Activated T-cell treated with anti-CD3 and anti-CD28 coated beads, Interleukin-2, amount 50 U/mL, for 1 hour (primary cell): ENCODE measurements at regions not wholly inside any gene's neighbourhood (a gene's known extent, or its start where the extent isn't known, plus 50 kb on each side); places are given as distances from the start of the nearest gene placed in this dataset.

Source experiments
- DNase-seq: peaks from one replicate; pipeline ENCODE4 v3.0.0-alpha.2; 2020

- DNase-seq: no peak
Observed at GRCh38 chr7:155217634-155218033, 80.0 kb upstream of the INSIG1 start.

DNA sequence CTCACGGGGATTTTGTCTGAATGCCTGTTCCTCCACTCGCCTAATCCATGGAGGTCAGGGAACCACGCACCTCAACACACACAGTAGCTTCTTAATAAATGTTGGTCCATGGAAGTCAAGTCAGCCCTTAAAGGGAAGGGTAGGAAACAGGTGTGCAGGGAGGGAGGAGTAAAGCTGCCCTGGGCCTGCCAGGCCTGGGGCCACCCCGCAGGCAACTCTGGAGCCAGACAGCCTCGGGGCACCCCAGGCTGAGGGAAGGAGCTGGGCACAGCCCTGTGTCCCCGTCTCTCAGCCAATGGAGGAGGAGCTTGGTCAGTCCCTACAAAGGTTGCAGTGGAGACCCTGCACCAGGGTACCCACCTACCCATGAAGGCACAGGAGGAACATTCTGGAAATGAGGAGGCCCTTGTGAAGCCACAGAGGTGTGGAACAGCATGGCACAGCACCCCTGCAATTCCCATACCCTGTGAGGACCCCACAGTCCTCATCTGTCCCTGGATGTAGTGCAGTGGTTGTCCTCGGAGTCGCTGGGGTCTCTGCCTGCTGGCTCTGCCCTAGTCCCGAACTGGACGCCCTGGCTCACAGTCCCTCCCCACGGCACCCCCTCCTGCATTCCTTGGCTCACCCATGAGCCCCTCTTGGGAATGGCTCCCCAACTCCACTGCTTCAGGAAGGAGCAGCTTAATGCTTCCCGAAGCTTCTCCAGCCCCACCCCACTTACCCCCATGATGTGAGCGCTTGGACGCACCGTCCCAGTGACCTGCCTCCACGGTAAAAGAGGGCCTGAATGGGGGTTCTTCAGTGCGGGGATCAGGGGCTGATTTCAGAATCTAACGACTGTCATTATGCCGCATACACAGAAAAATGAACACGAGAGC is 79.2 kb upstream of the INSIG1 start:
- no peak for DNase-seq

DNA sequence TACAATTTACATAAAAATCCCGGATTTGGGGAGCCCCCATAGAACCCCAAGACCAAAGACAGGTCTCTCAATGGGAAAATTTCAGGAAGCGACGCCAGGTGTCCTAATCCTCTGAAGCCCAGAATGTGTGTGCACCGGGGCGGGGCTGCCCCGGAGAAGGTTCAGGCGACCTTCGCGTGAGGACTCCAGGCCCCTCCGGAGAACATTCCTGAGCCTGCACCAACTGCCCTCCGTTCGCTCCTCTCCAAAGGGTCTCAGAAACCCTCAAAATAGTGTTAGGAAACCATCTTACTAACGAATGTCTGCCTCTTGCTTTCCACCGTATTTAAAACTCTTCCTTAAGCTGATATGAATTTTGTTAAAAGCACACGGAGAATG is 78.5 kb upstream of the INSIG1 start:
- no peak for DNase-seq

DNA sequence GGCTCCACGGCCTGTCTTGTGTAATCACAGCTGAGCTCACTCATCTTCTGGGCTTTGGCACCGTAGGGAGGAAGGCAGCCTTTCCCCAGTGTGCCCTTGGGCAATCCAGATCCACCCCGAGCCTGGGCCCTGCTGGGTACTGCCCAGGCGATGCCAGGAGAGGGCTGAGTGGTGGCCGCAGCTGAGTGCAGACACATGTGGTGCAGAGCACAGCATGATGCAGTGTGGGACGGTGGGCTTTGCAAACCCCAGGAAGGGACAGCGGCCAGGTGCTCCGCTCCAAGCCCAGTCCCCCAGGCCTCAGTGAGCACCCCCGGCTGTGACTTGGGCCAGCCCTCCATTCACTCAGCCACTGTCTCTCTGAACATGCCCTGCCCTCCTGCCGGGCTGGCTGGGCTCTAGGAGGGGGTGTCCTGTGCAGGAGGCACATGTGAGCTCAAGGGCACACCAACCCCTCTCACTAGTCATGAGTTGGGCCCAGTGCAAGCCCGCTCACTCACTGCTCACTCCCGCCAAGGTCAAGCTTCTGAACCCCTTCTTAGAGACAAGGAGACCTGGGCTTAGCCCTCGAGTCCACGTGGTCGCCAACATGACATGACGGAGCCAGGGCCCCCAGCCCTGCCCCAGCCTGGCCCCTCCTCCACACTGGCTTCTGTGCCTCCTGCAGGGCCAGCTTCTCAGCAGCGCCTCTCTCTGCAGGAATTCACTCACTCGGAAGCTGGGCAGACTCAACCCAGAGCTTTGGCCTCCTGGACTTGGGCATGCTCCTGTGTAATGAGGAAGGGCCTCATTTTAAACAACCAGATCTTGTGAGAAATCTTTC is 77.5 kb upstream of the INSIG1 start:
- no peak for DNase-seq

- no peak for DNase-seq
Observed at GRCh38 chr7:155220903-155221302, 76.8 kb upstream of the INSIG1 start.

- DNase-seq: no peak
Observed at GRCh38 chr7:155221547-155221946, 76.1 kb upstream of the INSIG1 start.

GRCh38 chr7:155222061-155222460 is 75.6 kb upstream of the INSIG1 start:
- DNase-seq: no peak

- DNase-seq: no peak
Observed at GRCh38 chr7:155222573-155222972, 75.1 kb upstream of the INSIG1 start.

DNA sequence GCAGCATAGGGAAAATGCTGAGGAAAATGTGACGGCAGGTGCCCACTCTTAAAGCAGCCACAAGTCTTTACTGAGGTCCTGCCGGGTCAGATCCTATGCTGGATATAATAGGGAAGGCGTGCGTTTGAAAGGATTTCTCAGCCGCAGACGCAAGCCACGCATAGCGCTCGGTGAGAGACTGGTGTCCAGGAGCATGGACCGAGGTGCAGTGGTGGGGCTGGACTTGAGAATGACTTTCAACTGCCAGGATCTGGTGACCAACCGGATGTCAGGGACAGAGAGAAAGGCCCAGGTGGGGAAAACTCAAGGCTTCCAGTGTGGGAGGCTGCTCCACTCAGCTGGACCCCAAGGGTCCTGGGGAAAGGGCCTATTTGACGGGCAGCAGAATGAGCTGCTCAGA is 74.7 kb upstream of the INSIG1 start:
- no peak for DNase-seq

GRCh38 chr7:155223503-155223902 is 74.2 kb upstream of the INSIG1 start:
- no peak for DNase-seq

GRCh38 chr7:155224116-155224811 is 73.4 kb upstream of the INSIG1 start:
- DNase-seq: no peak

GRCh38 chr7:155225095-155225494 is 72.6 kb upstream of the INSIG1 start:
- DNase-seq: no peak

DNA sequence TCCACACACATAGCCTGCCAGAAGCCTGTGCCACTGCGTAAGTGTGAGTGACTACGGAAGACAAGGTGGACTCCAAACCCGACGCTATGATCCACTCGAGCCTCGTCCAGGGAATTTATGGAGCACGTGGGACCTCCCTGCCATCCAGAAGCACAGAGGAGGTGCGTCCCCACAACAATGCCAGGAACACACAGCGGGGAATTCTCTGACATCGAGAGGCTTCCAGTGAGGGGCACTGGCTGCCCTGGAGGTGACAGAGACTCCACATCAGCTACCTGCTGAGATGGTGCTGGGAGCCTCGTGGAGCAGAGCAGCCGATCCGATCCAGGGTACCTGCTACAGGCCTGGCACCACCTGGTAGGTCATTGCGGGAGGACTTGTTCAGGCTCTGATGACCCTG is 72.2 kb upstream of the INSIG1 start:
- DNase-seq: no peak

- no peak for DNase-seq
Observed at GRCh38 chr7:155226261-155227003, 71.2 kb upstream of the INSIG1 start.

- no peak for DNase-seq
Observed at GRCh38 chr7:155227004-155227787, 70.5 kb upstream of the INSIG1 start.

DNA sequence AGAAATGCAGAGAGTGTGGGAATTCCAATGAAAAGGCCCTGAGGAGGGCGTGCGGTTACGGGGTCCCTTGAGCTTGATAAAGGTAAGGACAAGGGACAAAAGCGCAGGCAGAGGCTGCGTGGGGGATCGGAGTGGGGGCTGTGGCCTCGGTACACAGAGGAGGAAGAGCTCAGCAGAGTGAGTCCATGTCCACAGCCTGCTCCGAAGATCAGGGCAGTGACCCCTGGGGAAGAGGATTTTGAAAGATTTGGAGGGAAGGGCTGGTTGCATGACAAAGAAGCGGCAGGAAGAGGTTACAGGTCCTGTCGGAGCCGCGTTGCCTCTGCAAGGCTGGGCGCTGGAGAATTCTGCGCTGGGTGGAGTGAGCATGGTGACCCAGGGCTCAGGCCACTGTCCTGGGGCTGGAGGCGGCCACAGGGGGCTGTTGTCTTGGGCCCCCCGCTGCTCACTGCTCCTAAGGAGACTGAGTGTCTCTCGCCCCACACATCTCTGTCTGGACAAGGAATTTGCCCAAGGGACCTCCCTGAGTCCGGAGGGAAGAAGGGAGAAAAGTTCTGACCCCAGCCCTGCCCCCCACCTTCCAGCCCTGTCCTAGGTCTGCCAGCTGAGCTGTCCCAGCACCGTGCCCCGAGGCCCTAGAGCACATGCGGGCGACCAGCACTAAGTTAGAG is 69.8 kb upstream of the INSIG1 start:
- no peak for DNase-seq

GRCh38 chr7:155228459-155228845 is 69.2 kb upstream of the INSIG1 start:
- no peak for DNase-seq

GRCh38 chr7:155228894-155229293 is 68.8 kb upstream of the INSIG1 start:
- no peak for DNase-seq

DNA sequence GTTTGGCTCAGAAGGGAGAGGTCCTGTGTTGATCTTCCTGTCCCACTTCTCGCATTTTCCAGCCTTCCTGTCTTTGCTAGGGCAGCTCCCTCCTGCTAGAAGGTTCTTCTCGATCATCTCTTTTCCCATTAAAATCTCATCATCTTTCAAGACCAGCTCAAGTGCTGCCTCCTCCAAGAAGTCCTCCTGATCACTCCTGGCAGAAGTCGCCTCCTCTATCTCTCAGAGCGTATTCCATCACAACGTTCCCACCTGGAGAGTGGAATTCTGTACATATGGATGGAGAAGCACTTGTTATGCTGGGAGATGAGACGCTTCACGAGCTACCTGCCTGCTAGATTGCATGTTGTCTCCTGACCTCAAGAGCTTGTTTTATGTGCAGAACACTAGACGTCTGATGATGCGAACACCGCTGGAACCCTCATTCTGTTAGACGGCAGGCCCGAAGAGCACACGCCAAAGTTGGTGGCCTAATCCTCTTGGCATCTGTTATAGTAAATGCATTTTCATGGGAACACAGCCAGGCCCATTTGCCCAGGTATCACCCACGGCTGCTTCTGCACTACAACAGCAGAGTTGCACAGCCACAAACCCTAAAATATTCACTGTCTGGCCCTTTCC is 68.0 kb upstream of the INSIG1 start:
- no peak for DNase-seq

DNA sequence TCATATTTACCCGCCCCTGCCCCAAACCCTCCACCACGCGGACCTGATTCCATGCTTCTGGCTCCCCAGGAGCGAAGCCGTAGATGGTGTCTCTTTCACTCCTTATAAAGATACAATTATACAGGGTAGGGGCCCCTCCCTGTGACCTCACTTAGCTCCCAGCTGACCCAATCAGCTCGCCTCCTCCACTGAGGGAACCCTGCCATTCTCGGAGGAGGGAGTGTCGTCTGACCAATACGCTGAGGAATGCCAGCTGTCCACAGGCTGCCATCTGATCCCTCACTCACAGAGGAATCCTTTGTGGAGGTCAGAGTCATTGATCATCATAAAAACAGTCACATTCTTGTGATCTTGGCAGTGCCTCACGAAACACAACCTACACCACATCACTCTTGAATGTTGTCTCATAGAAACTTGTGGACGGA is 67.5 kb upstream of the INSIG1 start:
- no peak for DNase-seq

DNA sequence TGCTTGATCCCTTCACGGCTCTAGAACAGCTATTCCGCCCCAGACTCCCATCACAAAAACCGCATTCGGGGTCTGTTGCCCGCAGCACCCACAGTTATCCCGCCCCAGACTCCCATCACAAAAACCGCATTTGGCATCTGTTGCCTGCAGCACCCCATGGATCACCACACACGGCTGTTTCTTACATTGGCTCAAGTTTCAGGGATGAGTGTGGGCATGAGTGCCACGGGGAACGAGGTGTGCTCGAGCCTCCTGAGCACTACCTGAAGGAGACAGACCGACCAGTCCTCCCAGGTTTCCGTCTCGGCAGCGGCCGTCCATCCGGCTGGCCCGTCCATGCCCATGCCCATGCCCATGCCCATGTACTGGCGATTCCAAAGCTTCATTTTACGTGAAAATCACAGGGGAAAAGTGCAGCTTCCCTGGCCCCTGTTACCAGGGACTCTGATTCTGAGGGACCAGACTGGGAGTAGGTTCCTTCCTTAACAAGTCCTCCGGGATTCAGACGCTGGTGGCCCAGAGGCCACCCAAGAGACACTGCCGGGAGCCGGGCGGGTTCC is 66.4 kb upstream of the INSIG1 start:
- DNase-seq: no peak
